ENCODE measurements at regions not wholly inside any gene's neighbourhood (a gene's known extent, or its start where the extent isn't known, plus 50 kb on each side); places are given as distances from the start of the nearest gene placed in this dataset. TPM values are rescaled to one million over a fixed set of nuclear protein-coding genes. Genes with fewer than 3 reads are reported as not detected.

DNA sequence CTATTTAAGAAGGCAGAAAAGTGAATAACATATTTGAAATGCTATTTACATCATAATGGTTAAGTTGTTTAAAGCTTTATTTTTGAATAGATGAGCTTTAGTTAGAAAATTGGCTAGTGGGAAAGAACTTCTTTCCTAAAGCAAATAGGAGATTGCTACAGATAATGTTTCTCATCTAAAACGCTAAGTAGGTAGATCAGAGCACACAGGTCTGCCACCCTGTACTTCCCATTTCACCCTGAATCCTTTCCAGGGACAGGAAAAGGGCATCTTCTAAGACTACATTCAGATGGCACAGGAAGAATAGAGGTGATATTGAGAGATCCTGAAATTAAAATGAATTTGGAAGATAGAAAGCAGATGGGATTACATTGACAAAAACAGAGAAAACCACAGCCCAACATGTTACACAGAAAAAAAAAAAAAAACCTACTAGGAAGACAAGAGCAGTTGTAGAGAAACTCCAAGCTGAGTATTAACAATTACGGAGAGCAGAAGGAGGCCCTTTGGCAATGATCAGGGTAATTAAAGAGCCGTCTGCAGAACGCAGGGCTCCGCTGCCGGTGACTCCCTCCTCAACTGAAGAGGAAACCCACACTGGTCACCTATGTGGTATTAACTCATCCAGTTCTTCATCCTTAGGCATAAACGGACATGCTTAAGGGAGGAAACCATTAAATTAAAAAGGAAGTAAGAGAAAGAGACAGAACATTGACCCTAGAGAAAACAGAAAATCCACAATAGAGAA, 53.6 kb upstream of the MAP10 start:
- Histone ChIP-seq H3K4me3 (no peak overlapping the region), H3K4me1 (no peaks in the 10 kb centered on the region), H3K27me3 (no peaks in the 10 kb centered on the region), H3K36me3 (no peaks in the 10 kb centered on the region), H3K27ac (no peak overlapping the region), H3K9me3 (no peaks in the 10 kb centered on the region)
- intact Hi-C loops (cut with DNase I; ENCODE audit: low total_unique reads) = no loop called here
- TF ChIP-seq, protein P1, sequence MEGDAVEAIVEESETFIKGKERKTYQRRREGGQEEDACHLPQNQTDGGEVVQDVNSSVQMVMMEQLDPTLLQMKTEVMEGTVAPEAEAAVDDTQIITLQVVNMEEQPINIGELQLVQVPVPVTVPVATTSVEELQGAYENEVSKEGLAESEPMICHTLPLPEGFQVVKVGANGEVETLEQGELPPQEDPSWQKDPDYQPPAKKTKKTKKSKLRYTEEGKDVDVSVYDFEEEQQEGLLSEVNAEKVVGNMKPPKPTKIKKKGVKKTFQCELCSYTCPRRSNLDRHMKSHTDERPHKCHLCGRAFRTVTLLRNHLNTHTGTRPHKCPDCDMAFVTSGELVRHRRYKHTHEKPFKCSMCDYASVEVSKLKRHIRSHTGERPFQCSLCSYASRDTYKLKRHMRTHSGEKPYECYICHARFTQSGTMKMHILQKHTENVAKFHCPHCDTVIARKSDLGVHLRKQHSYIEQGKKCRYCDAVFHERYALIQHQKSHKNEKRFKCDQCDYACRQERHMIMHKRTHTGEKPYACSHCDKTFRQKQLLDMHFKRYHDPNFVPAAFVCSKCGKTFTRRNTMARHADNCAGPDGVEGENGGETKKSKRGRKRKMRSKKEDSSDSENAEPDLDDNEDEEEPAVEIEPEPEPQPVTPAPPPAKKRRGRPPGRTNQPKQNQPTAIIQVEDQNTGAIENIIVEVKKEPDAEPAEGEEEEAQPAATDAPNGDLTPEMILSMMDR (IDR thresholded peaks at IDR 0.05) = no peak
- no peak for TF ChIP-seq POLR2A (IDR thresholded peaks at IDR 0.05)
- no peak for DNase-seq

DNA sequence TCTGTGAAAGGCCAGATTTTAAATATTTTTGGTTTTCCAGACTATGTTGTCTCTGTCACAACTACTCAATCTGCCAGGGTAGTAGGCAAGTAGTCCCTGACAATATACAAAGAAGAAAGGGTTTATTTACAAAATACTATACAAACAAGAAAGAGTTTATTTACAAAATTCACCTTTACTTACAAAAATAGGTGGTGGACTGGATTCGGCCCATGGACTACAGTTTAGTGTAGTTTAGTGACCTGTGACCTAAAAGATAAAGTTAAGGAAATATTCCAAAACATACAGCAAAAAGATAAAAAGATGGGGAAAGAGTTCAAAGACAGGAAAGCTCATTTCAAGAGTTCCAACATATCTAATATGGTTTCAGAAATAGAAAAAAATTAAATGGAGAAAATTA, 52.9 kb upstream of the MAP10 start:
- no peaks in the 10 kb centered on the region for H3K27me3 ChIP-seq
- TF ChIP-seq, protein P1 (IDR thresholded peaks at IDR 0.05) = no peak
- no peak for TF ChIP-seq POLR2A (IDR thresholded peaks at IDR 0.05)
- H3K27ac ChIP-seq = no peak overlapping the region
- H3K36me3 ChIP-seq = no peaks in the 10 kb centered on the region
- intact Hi-C loops (cut with DNase I; ENCODE audit: low total_unique reads) = no loop called here
- no peak overlapping the region for H3K4me3 ChIP-seq
- no peaks in the 10 kb centered on the region for H3K4me1 ChIP-seq
- H3K9me3 ChIP-seq = no peaks in the 10 kb centered on the region
- no peak for DNase-seq

DNA sequence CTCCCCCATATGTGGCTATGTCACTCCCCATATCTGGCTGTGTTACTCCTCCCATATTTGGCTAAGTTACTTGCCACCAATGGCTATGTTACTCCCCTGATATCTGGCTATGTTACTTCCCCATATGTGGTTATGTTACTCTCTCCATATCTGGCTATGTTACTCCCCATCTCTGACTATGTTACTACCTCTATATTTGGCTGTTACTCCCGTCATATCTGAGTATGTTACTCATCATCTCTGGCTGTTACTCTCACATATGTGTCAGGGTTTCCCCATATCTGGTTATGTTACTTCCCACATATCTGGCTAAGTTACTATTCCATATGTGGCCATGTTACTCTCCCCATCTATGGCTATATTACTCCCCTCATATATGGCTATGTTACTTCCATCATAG, 50.3 kb upstream of the MAP10 start:
- TF ChIP-seq POLR2A (IDR thresholded peaks at IDR 0.05) = no peak
- TF ChIP-seq, protein P1 (IDR thresholded peaks at IDR 0.05) = no peak
- intact Hi-C loops (cut with DNase I; ENCODE audit: low total_unique reads) = no loop called here

More for the DNA sequence above, 50.3 kb upstream of the MAP10 start:
- no peaks in the 10 kb centered on the region for H3K36me3 ChIP-seq
- no peaks in the 10 kb centered on the region for H3K9me3 ChIP-seq
- H3K4me1 ChIP-seq = no peaks in the 10 kb centered on the region
- no peaks in the 10 kb centered on the region for H3K27me3 ChIP-seq
- no peak for DNase-seq
- H3K27ac ChIP-seq = no peak overlapping the region
- H3K4me3 ChIP-seq = no peak overlapping the region

Small RNAs in the stretch of these regions (small RNA-seq; reads per million reads assigned to genes)
- gene RNU6-1211P = not detected
